ENCODE measurements at regions not wholly inside any gene's neighbourhood (a gene's known extent, or its start where the extent isn't known, plus 50 kb on each side); places are given as distances from the start of the nearest gene placed in this dataset.

- H3K4me1 Mint-ChIP-seq, result peaks cover 6% of the 10 kb centered on the region
- H3K27me3 Mint-ChIP-seq (ENCODE audit: low read depth, poor library complexity), result no peaks in the 10 kb centered on the region
- no peak for DNase-seq
- TF ChIP-seq, protein P1, sequence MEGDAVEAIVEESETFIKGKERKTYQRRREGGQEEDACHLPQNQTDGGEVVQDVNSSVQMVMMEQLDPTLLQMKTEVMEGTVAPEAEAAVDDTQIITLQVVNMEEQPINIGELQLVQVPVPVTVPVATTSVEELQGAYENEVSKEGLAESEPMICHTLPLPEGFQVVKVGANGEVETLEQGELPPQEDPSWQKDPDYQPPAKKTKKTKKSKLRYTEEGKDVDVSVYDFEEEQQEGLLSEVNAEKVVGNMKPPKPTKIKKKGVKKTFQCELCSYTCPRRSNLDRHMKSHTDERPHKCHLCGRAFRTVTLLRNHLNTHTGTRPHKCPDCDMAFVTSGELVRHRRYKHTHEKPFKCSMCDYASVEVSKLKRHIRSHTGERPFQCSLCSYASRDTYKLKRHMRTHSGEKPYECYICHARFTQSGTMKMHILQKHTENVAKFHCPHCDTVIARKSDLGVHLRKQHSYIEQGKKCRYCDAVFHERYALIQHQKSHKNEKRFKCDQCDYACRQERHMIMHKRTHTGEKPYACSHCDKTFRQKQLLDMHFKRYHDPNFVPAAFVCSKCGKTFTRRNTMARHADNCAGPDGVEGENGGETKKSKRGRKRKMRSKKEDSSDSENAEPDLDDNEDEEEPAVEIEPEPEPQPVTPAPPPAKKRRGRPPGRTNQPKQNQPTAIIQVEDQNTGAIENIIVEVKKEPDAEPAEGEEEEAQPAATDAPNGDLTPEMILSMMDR (IDR thresholded peaks at IDR 0.05), result no peak
- H3K27ac Mint-ChIP-seq, result no peak overlapping the region
- H3K9me3 Mint-ChIP-seq, result no peaks in the 10 kb centered on the region
- H3K36me3 Mint-ChIP-seq (ENCODE audit: low read depth), result no peaks in the 10 kb centered on the region
- no peak overlapping the region for H3K4me3 Mint-ChIP-seq
These were observed 958.7 kb upstream of the FAT3 start for GRCh38 chr11:91265946-91266345.

GRCh38 chr11:91264481-91264880 lies 960.1 kb upstream of the FAT3 start:
- Mint-ChIP-seq H3K4me3 (no peak overlapping the region), H3K36me3 (ENCODE audit: low read depth) (no peaks in the 10 kb centered on the region), H3K27ac (no peak overlapping the region), H3K9me3 (no peaks in the 10 kb centered on the region), H3K4me1 (peaks cover 6% of the 10 kb centered on the region), H3K27me3 (ENCODE audit: low read depth, poor library complexity) (no peaks in the 10 kb centered on the region)
- DNase-seq, result no peak
- TF ChIP-seq, protein P1 (IDR thresholded peaks at IDR 0.05), result no peak

DNA sequence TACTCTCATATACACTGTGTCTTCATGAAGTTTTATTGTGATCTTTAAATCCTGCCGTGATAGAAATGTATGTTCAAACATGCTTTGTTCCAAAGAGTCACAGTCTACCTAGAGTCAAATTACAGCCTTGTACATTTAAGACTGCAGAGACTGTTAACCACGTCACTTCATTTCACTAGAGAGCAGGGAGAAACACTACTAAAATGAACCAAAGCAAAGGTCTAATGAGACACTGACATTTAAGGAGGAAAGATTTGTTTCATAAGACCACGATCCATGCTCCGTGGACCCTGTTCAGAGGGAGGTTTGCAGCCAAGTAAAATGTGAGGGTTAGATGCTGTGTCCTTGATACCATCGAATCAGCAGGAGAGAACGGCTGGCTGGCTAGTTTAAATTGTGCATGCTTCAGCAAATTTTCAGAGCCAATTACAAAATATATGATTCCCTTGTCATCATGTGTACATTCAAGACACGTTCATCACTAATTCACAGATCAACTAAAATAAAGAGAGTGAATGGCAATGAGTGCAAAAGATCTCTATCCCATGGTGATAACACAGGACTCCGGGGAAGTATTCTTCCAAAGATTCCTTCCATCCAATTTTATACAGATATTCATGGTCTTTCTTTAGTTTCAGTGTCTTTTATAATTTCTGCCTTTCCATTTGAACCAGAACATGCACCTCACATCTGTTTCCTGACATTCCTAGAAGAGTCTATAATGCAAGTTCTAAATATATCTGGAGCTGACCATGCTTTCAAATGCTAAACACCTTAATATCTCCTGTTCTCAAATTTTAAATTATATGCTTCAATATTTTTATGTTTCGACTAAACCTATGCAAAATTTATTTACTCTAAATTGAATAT lies 960.9 kb upstream of the FAT3 start:
- H3K9me3 Mint-ChIP-seq, result no peaks in the 10 kb centered on the region
- no peak for DNase-seq
- H3K27me3 Mint-ChIP-seq (ENCODE audit: low read depth, poor library complexity), result no peaks in the 10 kb centered on the region
- H3K36me3 Mint-ChIP-seq (ENCODE audit: low read depth), result no peaks in the 10 kb centered on the region
- no peak overlapping the region for H3K4me3 Mint-ChIP-seq
- H3K4me1 Mint-ChIP-seq, result peaks cover 6% of the 10 kb centered on the region
- H3K27ac Mint-ChIP-seq, result no peak overlapping the region
- TF ChIP-seq, protein P1 (IDR thresholded peaks at IDR 0.05), result no peak

GRCh38 chr11:91261513-91261912 lies 963.1 kb upstream of the FAT3 start:
- Mint-ChIP-seq H3K36me3 (ENCODE audit: low read depth) (no peaks in the 10 kb centered on the region), H3K4me3 (no peak overlapping the region), H3K27ac (no peak overlapping the region), H3K4me1 (peaks cover 6% of the 10 kb centered on the region), H3K9me3 (peaks cover 3% of the 10 kb centered on the region), H3K27me3 (ENCODE audit: low read depth, poor library complexity) (no peaks in the 10 kb centered on the region)
- TF ChIP-seq, protein P1 (IDR thresholded peaks at IDR 0.05), result peak; percentile 30
- DNase-seq, result no peak

DNA sequence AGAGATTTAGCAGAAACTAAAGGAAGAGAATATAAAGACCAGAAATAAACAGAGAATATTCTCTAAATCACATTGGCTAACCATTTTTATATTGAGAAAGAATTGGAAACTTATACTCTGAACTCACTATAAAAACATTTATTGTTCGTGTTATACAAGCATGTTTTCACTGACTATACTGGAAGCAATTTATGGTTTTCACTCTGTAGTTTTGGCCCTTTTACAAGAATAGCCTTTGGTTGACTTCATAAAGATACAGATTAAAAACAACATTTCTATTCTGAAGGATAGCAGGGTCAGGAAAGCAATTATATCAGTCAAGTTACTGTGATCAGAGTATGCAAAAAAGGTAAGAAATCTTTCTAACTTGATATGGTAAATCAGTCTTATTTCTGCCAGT lies 965.7 kb upstream of the FAT3 start:
- H3K27me3 Mint-ChIP-seq (ENCODE audit: low read depth, poor library complexity), result no peaks in the 10 kb centered on the region
- no peak overlapping the region for H3K27ac Mint-ChIP-seq
- TF ChIP-seq, protein P1 (IDR thresholded peaks at IDR 0.05), result no peak
- no peak overlapping the region for H3K4me3 Mint-ChIP-seq
- peaks cover 3% of the 10 kb centered on the region for H3K9me3 Mint-ChIP-seq
- no peaks in the 10 kb centered on the region for H3K36me3 Mint-ChIP-seq (ENCODE audit: low read depth)
- peaks cover 6% of the 10 kb centered on the region for H3K4me1 Mint-ChIP-seq
- no peak for DNase-seq

DNA sequence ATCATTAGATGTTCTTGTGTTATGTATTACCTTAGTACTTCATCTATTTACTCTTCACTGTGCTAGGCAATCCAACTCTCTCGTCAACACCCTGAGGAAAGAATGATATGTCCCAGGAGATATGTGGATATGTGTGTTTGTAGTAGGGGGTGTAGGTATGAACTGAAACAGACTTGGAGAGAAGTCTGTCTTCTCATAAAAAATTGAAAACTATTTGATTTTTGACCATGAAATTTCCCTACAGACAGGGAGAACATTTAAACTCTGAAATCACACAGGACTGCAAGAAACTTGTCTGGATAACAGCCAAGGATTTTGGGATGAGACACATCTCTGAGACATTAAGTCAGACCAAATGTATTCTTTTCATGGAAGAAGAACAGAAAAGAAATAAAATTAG lies 967.0 kb upstream of the FAT3 start:
- Mint-ChIP-seq H3K27ac (no peak overlapping the region), H3K27me3 (ENCODE audit: low read depth, poor library complexity) (peaks cover 2% of the 10 kb centered on the region), H3K36me3 (ENCODE audit: low read depth) (no peaks in the 10 kb centered on the region), H3K9me3 (peaks cover 3% of the 10 kb centered on the region), H3K4me3 (no peak overlapping the region), H3K4me1 (no peaks in the 10 kb centered on the region)
- no peak for DNase-seq
- TF ChIP-seq, protein P1 (IDR thresholded peaks at IDR 0.05), result no peak

Measured in nephron progenitor cell (in vitro differentiated cells).